OCI-LY1 (cell line): ENCODE measurements at regions not wholly inside any gene's neighbourhood (a gene's known extent, or its start where the extent isn't known, plus 50 kb on each side); places are given as distances from the start of the nearest gene placed in this dataset.

ENCODE experiments used
- CTCF ChIP-seq: fragments of 200-600 bp; sonication (generic), shearing (Covaris generic); IDR thresholded peaks from 2 replicates; pipeline ENCODE4 v1.5.1; 2017; ENCODE audit warnings: mild to moderate bottlenecking, antibody characterized with exemption, low read length, moderate library complexity, mixed read lengths
- EZH2 ChIP-seq: fragments of 200-600 bp; sonication (generic), shearing (Covaris generic); IDR thresholded peaks from 2 replicates; pipeline ENCODE4 v1.8.0; 2017; ENCODE audit warnings: borderline replicate concordance, mixed run types, mild to moderate bottlenecking, antibody characterized with exemption, low read length, moderate library complexity, mixed read lengths

- TF ChIP-seq EZH2 (no peak), CTCF (no peak)
Measured at GRCh38 chr2:66781804-66782203, 346.9 kb downstream of the MEIS1 start.
